ENCODE measurements at regions not wholly inside any gene's neighbourhood (a gene's known extent, or its start where the extent isn't known, plus 50 kb on each side); places are given as distances from the start of the nearest gene placed in this dataset.

GRCh38 chr2:236350426-236350825, 86.2 kb upstream of the ASB18 start:
- no peak for TF ChIP-seq CTCF (IDR thresholded peaks at IDR 0.05)
- no peak for TF ChIP-seq POLR2AphosphoS5 (IDR thresholded peaks at IDR 0.05; ENCODE audit: low read depth, low read length)
- no peak for TF ChIP-seq REST (IDR thresholded peaks at IDR 0.05; ENCODE audit: insufficient read depth in 1 of 2, low read depth in 2 of 2, low read length in 1 of 2)
- TF ChIP-seq TCF7L2 (IDR thresholded peaks at IDR 0.05; ENCODE audit: low read depth, low read length) = no peak
